HL-60 (cell line): ENCODE measurements at regions not wholly inside any gene's neighbourhood (a gene's known extent, or its start where the extent isn't known, plus 50 kb on each side); places are given as distances from the start of the nearest gene placed in this dataset.

ENCODE experiments used
- DNase-seq, 2 experiments: peaks; one replicate each; pipeline ENCODE4 v3.0.0-alpha.2; 2010 to 2020; ENCODE audit warnings: low read depth in 1 of 2, low spot score in 1 of 2
- H3K27ac ChIP-seq: fragments of 250-450 bp; sonication (Bioruptor Pico); replicated peaks from 2 replicates; pipeline ENCODE4 v1.5.1; 2020; ENCODE audit warnings: mild to moderate bottlenecking, moderate library complexity
- H3K27me3 ChIP-seq: fragments of 250-450 bp; sonication (Bioruptor Pico); 2 replicates; pipeline ENCODE4 v1.5.1; 2021; ENCODE audit warnings: mild to moderate bottlenecking, moderate library complexity; ENCODE audit not compliant: insufficient read depth, poor library complexity, severe bottlenecking
- H3K4me3 ChIP-seq: replicated peaks from 2 replicates; pipeline ENCODE4 v1.5.1; 2011; ENCODE audit warnings: mild to moderate bottlenecking, control low read depth, low read length; ENCODE audit not compliant: insufficient read depth
- GABPA ChIP-seq: IDR thresholded peaks from 2 replicates; pipeline ENCODE4 v1.6.1; 2012; ENCODE audit warnings: low read depth
- POLR2AphosphoS5 ChIP-seq: IDR thresholded peaks from 2 replicates; pipeline ENCODE4 v1.6.1; 2012; ENCODE audit warnings: low read depth
- SPI1 ChIP-seq: IDR thresholded peaks from 2 replicates; pipeline ENCODE4 v1.6.1; 2012; ENCODE audit warnings: low read depth, mild to moderate bottlenecking, borderline replicate concordance
- TF ChIP-seq, protein P1 (sequence below): IDR thresholded peaks from 2 replicates; pipeline ENCODE4 v1.6.1; 2012; ENCODE audit warnings: low read depth; ENCODE audit not compliant: insufficient replicate concordance
- TF ChIP-seq, protein P2 (sequence below): IDR thresholded peaks from one replicate; pipeline ENCODE4 v1.5.1; 2011; ENCODE audit warnings: low read length, control low read depth, inconsistent platforms; ENCODE audit not compliant: insufficient read depth

DNA sequence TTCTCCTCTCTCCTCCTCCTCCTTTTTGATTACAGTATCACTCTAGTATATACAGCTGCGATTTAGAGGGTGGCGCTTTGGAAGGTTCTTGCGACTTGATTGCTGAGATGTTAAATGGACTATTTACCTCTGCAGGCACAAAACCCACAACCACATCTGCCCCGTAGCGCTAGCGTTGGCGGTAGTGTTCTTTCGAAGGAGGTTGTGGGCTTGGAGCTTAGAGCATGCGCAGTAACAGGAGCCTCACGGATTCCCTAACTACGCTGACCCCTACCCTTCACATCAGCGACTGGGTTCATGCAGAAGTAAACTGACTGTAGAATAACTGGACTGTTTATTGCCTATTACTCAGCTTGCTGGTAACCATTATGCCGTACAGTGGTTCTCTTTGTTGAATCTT, 58.0 kb downstream of the CGGBP1 start:
- no peak for TF ChIP-seq POLR2AphosphoS5
- no peak for TF ChIP-seq SPI1
- TF ChIP-seq GABPA, result no peak
- TF ChIP-seq, protein P1, sequence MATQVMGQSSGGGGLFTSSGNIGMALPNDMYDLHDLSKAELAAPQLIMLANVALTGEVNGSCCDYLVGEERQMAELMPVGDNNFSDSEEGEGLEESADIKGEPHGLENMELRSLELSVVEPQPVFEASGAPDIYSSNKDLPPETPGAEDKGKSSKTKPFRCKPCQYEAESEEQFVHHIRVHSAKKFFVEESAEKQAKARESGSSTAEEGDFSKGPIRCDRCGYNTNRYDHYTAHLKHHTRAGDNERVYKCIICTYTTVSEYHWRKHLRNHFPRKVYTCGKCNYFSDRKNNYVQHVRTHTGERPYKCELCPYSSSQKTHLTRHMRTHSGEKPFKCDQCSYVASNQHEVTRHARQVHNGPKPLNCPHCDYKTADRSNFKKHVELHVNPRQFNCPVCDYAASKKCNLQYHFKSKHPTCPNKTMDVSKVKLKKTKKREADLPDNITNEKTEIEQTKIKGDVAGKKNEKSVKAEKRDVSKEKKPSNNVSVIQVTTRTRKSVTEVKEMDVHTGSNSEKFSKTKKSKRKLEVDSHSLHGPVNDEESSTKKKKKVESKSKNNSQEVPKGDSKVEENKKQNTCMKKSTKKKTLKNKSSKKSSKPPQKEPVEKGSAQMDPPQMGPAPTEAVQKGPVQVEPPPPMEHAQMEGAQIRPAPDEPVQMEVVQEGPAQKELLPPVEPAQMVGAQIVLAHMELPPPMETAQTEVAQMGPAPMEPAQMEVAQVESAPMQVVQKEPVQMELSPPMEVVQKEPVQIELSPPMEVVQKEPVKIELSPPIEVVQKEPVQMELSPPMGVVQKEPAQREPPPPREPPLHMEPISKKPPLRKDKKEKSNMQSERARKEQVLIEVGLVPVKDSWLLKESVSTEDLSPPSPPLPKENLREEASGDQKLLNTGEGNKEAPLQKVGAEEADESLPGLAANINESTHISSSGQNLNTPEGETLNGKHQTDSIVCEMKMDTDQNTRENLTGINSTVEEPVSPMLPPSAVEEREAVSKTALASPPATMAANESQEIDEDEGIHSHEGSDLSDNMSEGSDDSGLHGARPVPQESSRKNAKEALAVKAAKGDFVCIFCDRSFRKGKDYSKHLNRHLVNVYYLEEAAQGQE, result no peak
- no peak overlapping the region for H3K4me3 ChIP-seq
- DNase-seq, result peak in 1 of 2 experiments; percentile 5
- peaks cover 9% of the 10 kb centered on the region for H3K27me3 ChIP-seq
- H3K27ac ChIP-seq, result no peak overlapping the region

DNA sequence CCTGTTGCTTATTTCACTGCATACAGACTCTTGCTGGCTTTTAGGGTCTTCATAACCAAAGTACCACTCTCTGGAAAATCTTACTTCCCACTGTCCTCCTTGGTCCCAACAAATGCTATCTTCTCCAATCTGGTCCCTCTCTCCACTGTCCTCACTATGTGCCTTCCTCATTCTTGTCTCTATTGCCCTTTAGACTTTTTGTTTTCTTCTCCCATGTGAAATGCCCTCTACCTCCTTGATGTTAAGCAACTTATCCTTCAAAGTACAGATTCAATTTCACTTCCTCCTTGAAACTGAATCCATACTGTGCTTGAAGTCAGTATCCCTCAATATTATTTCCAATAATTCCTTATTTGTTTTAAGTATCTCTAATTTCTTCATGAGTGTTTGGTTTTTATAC, 60.8 kb downstream of the CGGBP1 start:
- TF ChIP-seq, protein P2, sequence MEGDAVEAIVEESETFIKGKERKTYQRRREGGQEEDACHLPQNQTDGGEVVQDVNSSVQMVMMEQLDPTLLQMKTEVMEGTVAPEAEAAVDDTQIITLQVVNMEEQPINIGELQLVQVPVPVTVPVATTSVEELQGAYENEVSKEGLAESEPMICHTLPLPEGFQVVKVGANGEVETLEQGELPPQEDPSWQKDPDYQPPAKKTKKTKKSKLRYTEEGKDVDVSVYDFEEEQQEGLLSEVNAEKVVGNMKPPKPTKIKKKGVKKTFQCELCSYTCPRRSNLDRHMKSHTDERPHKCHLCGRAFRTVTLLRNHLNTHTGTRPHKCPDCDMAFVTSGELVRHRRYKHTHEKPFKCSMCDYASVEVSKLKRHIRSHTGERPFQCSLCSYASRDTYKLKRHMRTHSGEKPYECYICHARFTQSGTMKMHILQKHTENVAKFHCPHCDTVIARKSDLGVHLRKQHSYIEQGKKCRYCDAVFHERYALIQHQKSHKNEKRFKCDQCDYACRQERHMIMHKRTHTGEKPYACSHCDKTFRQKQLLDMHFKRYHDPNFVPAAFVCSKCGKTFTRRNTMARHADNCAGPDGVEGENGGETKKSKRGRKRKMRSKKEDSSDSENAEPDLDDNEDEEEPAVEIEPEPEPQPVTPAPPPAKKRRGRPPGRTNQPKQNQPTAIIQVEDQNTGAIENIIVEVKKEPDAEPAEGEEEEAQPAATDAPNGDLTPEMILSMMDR, result no peak
- TF ChIP-seq SPI1, result peak; percentile 25; the same call in 1 of the 2 replicates
- TF ChIP-seq, protein P1, result no peak
- Histone ChIP-seq H3K27ac (no peak overlapping the region), H3K4me3 (no peak overlapping the region), H3K27me3 (peaks cover 9% of the 10 kb centered on the region)
- DNase-seq, result no peak

DNA sequence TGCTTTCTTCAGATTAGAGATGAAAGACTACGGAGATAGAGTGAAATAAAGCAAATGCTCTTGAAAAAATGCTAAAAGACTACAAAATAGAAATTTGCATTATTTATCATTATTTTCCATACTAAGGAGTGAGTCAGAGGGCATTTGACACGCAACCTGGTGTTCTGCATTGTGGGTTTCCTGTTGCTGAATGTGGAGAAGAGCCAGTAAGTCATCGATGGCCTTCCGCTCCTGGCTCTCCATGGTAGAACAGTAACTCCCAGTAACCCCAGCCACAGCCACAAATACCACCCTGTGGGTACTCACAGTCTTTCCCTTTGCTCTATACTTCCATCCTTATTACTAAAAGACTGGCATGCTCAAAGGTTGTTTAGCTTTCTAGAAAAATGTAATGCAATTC, 61.5 kb downstream of the CGGBP1 start:
- peak in 1 of 2 experiments; percentile 63 for DNase-seq
- TF ChIP-seq GABPA (no peak), SPI1 (no peak)
- TF ChIP-seq, protein P2, result no peak
- H3K27me3 ChIP-seq, result peaks cover 9% of the 10 kb centered on the region
- no peak overlapping the region for H3K27ac ChIP-seq
- H3K4me3 ChIP-seq, result no peak overlapping the region

DNA sequence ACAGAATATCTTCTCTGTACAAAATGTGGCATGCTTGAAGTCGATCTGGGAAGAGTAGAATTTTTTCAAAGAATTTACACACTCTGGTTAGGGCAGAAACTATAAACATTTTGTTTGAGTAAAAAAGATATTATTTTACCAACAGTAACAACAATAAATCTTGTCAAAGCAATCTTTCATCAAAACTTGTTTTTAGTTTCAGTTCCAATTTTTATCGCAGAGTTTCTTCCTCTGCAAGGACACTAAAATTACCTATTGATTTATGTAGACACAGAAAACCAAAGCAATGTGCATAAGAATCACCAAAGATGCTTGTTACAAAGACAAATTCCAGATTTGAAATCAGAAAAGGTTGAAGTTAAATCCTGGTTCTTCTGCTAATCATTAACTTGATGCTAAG, 61.9 kb downstream of the CGGBP1 start:
- H3K27ac ChIP-seq, result no peak overlapping the region
- TF ChIP-seq, protein P2, result no peak
- TF ChIP-seq POLR2AphosphoS5 (no peak), GABPA (no peak), SPI1 (no peak)
- TF ChIP-seq, protein P1, result no peak
- H3K27me3 ChIP-seq, result peaks cover 9% of the 10 kb centered on the region
- no peak overlapping the region for H3K4me3 ChIP-seq
- DNase-seq, result no peak
